ENCODE measurements at regions not wholly inside any gene's neighbourhood (a gene's known extent, or its start where the extent isn't known, plus 50 kb on each side); places are given as distances from the start of the nearest gene placed in this dataset.

GRCh38 chrX:68588602-68589371 is 58.7 kb upstream of the STARD8 start:
- no peak for DNase-seq

- DNase-seq, result no peak
Measured at GRCh38 chrX:68589372-68589753, 58.1 kb upstream of the STARD8 start.

- no peak for DNase-seq
Measured at GRCh38 chrX:68594769-68595168, 52.7 kb upstream of the STARD8 start.

- DNase-seq, result peak; percentile 19 to 40 (median 31)
Measured at GRCh38 chrX:68596871-68597270, 50.6 kb upstream of the STARD8 start.
